OCI-LY3 (cell line): ENCODE measurements at regions not wholly inside any gene's neighbourhood (a gene's known extent, or its start where the extent isn't known, plus 50 kb on each side); places are given as distances from the start of the nearest gene placed in this dataset.

ENCODE experiments used
- CTCF ChIP-seq: fragments of 200-600, 300-600 bp; sonication (generic); IDR thresholded peaks from 2 replicates; pipeline ENCODE4 v1.5.1; 2014; ENCODE audit warnings: antibody characterized with exemption, low read length, low read depth
- EZH2phosphoT487 ChIP-seq: fragments of 200-600 bp; shearing (Covaris generic); IDR thresholded peaks from 2 replicates; pipeline ENCODE4 v1.6.1; 2018; ENCODE audit warnings: antibody characterized with exemption, mixed run types, low read depth

- TF ChIP-seq CTCF (no peak), EZH2phosphoT487 (no peak)
Measured at GRCh38 chr9:97772145-97772544, 75.0 kb upstream of the XPA start.
